ENCODE measurements at regions not wholly inside any gene's neighbourhood (a gene's known extent, or its start where the extent isn't known, plus 50 kb on each side); places are given as distances from the start of the nearest gene placed in this dataset.

GRCh38 chr11:23272095-23272494 lies 411.8 kb upstream of the CCDC179 start:
- TF ChIP-seq CTCF (IDR thresholded peaks at IDR 0.05) (no peak), POLR2AphosphoS5 (IDR thresholded peaks at IDR 0.05) (no peak)

Measured in stomach (tissue), 4 donors.